Urinary bladder (tissue), 3 donors: ENCODE measurements at regions not wholly inside any gene's neighbourhood (a gene's known extent, or its start where the extent isn't known, plus 50 kb on each side); places are given as distances from the start of the nearest gene placed in this dataset.
"Not testable (repeated sequence)": the region's sequence is repeated elsewhere in the genome, so short reads cannot be mapped to it uniquely, and the experiment has no call there.

Experiments used
- DNase-seq: peaks from one replicate; pipeline ENCODE4 v3.0.0-alpha.2; 2015; ENCODE audit errors: extremely low spot score
- H3K27ac ChIP-seq: one replicate; pipeline ENCODE4 v1.5.1; 2013; ENCODE audit warnings: low read depth, mild to moderate bottlenecking, moderate library complexity
- H3K36me3 ChIP-seq: one replicate; pipeline ENCODE4 v1.6.1; 2013; ENCODE audit warnings: mild to moderate bottlenecking, moderate library complexity; ENCODE audit not compliant: insufficient read depth
- H3K4me1 ChIP-seq: one replicate; pipeline ENCODE4 v1.6.1; 2013; ENCODE audit warnings: mild to moderate bottlenecking, moderate library complexity; ENCODE audit not compliant: insufficient read depth
- H3K4me3 ChIP-seq: one replicate; pipeline ENCODE4 v1.5.1; 2013; ENCODE audit warnings: low read depth, low read length
- WGBS: extraction: QIAGEN DNeasy Blood & Tissue Kit; methylation state at CpG from one replicate; pipeline ENCODE4 v1.1.7; 2013; 5-methylcytosine and 5-hydroxymethylcytosine counted together
- donor health status: healthy with polysubstance abuse.
- donor health status: healthy.

DNA sequence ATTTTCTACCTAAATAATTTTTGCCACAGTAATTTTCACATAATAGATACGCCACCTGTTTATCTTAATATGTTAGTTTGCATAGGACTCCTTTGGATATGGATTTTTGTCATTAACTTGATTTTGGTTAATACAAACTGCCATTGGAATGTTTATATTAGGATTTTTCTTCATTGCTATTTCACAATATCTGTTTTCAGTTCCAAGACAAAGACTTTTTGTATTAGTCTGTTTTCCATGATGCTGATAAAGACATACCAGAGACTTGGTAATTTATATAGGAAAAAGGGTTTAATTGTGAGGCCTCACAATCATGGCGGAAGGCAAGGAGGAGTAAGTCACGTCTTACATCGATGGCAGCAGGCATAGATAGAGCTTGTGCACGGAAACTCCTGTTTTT lies 503.1 kb upstream of the TMEFF2 start:
- no peak for DNase-seq
- H3K27ac ChIP-seq = no peak overlapping the region
- WGBS = 85% methylated on average over 5 of the region's 5 CpGs
- H3K36me3 ChIP-seq = no peaks in the 10 kb centered on the region
- no peaks in the 10 kb centered on the region for H3K4me1 ChIP-seq
- no peak overlapping the region for H3K4me3 ChIP-seq

DNA sequence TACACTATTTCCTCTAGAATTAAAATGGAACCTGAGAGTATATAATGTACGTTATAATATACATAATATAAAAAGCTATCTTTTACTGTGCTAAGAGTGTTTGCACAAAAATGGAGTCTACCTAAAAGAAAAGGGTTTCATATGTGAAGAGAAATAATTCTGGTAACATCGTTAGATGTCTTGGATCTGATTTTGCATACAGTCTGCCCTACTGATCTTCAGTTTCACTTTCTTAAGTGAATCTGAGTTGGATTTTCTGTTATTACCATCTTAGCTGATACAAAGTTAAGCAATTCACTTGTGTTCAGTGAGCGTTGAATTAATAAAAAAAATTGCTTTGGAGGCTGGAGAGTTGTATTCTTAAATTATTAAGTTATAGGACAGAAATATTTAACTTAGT lies 502.1 kb upstream of the TMEFF2 start:
- 80% methylated on average over 3 of the region's 3 CpGs for WGBS
- Histone ChIP-seq H3K27ac (no peak overlapping the region), H3K4me3 (no peak overlapping the region), H3K4me1 (no peaks in the 10 kb centered on the region), H3K36me3 (no peaks in the 10 kb centered on the region)
- DNase-seq = no peak

DNA sequence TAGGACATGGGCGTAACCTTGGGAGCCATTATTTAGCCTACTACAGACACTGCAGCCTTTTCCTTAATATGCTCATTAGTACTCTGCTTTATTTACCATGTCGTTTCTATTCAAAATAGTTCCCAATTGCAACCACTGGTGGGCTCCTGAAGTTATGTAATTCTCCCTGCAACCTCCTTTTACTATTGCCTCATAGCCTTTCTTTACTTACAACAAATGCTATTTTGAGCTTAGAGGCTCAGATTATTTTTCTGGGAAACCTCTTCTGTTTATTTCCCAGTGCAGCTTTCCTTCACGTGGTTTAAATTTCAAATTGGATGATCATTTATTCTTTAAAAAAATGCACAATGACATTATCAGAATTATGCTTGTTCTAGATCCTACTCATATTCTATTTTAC lies 492.3 kb upstream of the TMEFF2 start:
- Histone ChIP-seq H3K27ac (no peak overlapping the region), H3K4me3 (no peak overlapping the region), H3K4me1 (no peaks in the 10 kb centered on the region), H3K36me3 (no peaks in the 10 kb centered on the region)
- 56% methylated on average over 3 of the region's 3 CpGs for WGBS
- DNase-seq = no peak

DNA sequence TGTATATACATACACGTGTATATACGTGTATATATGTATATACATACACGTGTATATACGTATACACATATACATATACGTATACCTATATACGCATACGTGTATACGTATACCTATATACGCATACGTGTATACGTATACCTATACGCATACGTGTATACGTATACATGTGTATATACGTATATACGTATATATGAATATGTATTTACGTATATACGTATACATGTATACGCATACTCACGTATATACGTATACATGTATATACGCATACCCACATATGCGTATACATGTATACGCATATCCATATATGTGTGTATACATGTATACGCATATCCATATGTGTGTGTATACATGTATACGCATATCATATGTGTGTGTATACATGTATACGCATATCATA lies 487.8 kb upstream of the TMEFF2 start:
- H3K27ac ChIP-seq, DNase-seq, H3K4me3 ChIP-seq, H3K36me3 ChIP-seq, H3K4me1 ChIP-seq: not testable (repeated sequence)
- WGBS = 96% methylated on average over 27 of the region's 27 CpGs

DNA sequence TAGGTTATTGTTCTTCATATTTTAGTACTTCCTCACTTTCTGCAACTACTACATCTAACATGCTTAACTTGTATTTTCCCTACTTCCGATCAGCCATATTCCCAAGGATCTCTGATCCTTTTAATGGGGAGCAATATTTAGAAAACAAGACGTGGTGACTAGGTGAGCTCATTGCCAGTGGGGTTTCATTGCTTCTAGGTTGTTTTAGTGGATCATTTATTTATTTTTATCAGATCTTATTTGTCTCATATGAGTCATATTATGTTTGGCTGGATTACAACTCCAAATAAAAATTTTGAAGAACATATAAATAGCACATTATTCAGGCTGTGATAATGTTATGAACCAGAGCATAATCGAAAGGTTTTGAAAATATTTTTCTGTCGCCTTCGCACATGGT lies 480.9 kb upstream of the TMEFF2 start:
- no peak for DNase-seq
- no peaks in the 10 kb centered on the region for H3K4me1 ChIP-seq
- WGBS = 83% methylated on average over 5 of the region's 5 CpGs
- no peak overlapping the region for H3K27ac ChIP-seq
- H3K36me3 ChIP-seq = no peaks in the 10 kb centered on the region
- H3K4me3 ChIP-seq = no peak overlapping the region

DNA sequence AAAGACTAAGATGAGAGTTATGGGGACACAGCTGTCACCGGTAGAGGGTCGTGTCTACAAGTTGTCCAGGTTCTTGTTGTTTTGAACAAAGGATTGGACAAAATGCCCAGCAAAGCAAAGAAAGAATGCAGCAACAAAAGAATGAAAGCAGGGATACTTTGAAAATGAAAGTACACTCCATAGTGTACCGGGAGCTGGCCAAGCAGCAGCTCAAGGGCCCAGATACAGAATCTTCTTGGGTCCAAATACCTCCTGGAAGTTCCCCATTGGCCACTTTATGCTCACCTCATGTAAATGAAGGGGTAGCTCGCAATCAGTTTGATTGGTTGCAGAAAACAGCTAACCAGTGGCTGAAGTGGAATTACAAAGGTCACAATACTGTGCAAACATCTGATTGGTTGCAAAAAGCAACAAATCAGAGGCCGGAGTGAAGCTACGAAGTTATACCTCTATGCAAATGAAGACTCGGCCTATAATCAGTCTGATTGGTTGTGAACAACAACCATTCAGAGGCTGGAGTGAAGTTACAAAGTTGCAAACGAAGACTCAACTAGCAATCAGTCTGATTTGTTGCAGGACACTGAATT lies 474.9 kb upstream of the TMEFF2 start:
- no peak overlapping the region for H3K27ac ChIP-seq
- H3K4me3 ChIP-seq = no peak overlapping the region
- no peaks in the 10 kb centered on the region for H3K4me1 ChIP-seq
- H3K36me3 ChIP-seq = no peaks in the 10 kb centered on the region
- 91% methylated on average over 8 of the region's 8 CpGs for WGBS
- DNase-seq = no peak

DNA sequence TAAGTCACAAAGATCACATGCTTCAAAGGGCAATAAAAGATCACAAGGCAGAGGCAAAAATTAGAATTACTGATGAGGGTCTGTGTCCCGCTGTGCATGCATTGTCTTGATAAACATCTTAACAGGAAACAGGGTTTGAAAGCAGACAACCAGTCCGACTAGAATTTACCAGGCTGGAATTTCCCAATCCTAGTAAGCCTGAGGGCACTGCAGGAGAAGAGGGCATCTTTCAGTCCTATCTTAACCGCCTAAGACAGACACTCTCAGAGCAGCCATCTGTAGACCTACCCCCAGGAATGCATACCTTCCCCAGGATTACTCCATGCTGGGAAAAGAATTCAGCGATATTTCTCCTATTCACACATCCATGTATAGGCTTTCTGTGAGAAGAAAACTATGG lies 465.8 kb upstream of the TMEFF2 start:
- H3K36me3 ChIP-seq, H3K27ac ChIP-seq, H3K4me3 ChIP-seq, H3K4me1 ChIP-seq, DNase-seq: not testable (repeated sequence)
- whole genome bisulfite sequencing = 70% methylated on average over 4 of the region's 4 CpGs

DNA sequence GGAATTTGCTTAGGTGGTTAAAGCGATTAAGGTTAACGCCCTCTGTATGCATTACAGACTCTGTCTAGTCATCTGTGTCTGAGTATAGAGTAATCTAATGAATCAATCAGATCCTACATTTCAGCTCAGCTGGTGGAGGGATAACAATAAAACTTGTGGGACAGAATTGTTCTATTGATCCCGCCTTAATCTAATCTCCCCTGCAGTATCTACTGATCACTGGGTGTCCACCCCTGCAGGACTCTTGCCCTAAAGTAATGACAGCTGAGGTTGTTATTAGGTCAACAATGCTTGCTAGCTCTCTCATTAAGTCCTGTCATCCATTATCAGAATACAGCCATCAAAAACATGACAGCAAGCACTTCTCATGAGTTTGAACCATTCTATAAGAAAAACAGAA lies 462.6 kb upstream of the TMEFF2 start:
- H3K36me3 ChIP-seq = no peaks in the 10 kb centered on the region
- no peak for DNase-seq
- 83% methylated on average over 3 of the region's 3 CpGs for WGBS
- H3K27ac ChIP-seq = no peak overlapping the region
- no peak overlapping the region for H3K4me3 ChIP-seq
- H3K4me1 ChIP-seq = no peaks in the 10 kb centered on the region

DNA sequence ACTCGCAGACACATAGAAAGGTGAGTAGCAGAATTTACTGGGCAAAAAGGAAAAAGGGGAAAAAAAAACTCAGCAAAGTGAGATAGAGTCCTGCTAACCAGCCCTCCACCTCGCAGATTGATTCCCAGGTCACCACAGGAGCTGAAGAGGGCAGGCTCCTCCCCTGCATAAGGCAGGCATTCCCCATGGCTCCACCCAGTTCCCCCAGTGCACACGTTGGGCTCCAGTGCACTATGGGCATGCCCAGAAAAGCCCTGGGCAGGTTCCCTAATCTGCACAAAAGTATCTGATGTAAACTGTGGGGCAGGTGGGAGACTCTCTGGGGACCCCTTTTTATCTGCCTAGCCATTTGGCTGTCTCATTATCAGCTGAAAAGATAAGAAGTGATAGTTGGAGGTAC lies 461.2 kb upstream of the TMEFF2 start:
- H3K36me3 ChIP-seq = no peaks in the 10 kb centered on the region
- 62% methylated on average over 3 of the region's 3 CpGs for WGBS
- H3K27ac ChIP-seq = no peak overlapping the region
- H3K4me1 ChIP-seq = no peaks in the 10 kb centered on the region
- DNase-seq = no peak
- H3K4me3 ChIP-seq = no peak overlapping the region

DNA sequence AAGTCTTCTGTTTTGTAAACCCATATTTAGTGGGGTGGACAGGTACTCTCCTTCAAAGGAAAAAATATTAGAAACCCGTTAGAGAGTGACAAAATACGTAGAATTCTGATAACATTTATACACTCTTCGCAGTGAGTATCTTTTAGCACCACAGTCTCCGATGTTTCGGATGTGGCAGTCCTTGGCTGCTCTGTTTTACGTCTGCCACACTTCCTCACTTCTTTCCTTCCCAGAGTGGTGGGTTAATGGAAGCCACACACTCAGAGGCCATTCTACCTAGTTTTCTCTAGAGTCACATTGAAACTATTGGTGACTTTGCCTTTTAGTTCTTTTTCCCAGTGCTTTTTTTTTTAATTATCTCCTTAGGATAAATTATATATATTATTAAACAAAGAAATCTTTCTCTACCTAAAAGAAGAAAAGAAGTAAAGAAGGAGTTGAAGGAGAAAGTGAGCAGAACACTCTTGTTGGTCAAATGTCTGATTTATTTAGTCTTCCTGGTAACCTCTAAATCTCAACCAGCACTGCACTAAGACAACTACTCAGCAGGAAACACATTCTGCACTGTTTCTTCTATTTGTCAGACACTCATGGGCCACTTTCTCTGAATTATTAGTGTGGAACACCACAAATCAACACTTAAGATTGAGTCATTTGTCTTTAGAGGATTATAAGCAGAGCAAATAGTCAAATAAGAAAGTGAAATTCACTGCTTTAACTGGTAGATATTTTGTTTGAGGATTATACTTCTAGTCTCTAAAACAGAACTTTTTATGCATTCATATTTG lies 451.3 kb upstream of the TMEFF2 start:
- 37% methylated on average over 6 of the region's 6 CpGs for WGBS
- Histone ChIP-seq H3K27ac (no peak overlapping the region), H3K4me1 (no peaks in the 10 kb centered on the region), H3K4me3 (no peak overlapping the region), H3K36me3 (no peaks in the 10 kb centered on the region)
- DNase-seq = no peak

DNA sequence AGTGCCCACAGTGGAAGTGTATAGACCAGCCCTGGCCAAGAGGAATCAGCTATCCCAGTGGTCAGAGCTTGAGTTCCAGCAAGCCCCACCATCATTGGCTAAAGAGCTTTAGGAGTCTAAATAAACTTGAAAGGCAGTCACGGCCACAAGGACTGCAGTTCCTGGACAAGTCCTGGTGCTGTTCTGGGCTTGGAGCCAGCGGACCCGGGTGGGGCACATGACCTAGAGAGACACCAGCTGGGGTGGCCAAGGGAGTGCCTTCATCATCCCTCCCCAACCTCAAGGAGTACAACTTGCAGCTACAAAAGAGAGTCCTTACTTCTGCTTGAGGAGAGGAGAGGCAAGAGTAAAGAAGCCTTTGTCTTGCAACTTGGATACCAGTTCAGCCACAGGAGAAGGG lies 439.8 kb upstream of the TMEFF2 start:
- 76% methylated on average over 3 of the region's 3 CpGs for WGBS
- H3K4me1 ChIP-seq = no peaks in the 10 kb centered on the region
- no peak overlapping the region for H3K27ac ChIP-seq
- H3K4me3 ChIP-seq = no peak overlapping the region
- no peaks in the 10 kb centered on the region for H3K36me3 ChIP-seq
- no peak for DNase-seq

DNA sequence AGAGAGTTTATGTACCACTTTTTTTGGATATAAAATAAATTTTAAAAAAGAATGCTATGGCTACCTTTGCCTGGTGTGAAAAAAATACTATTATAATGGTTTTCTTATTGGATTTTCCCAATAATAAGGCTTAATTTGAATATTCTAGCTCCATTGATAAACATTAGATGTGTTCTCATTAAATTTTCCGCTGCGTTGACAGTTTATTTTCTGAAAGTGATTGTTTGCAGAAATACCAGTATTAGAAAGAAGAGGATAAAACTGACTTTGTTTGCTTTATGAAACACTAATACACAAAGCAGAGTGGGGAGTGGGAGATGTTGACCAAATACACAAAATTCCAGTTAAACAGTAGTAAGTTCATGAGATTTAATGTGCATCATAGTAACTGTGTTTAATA lies 433.3 kb upstream of the TMEFF2 start:
- H3K27ac ChIP-seq = no peak overlapping the region
- H3K4me3 ChIP-seq = no peak overlapping the region
- 92% methylated on average over 2 of the region's 2 CpGs for WGBS
- no peak for DNase-seq
- no peaks in the 10 kb centered on the region for H3K4me1 ChIP-seq
- H3K36me3 ChIP-seq = no peaks in the 10 kb centered on the region

DNA sequence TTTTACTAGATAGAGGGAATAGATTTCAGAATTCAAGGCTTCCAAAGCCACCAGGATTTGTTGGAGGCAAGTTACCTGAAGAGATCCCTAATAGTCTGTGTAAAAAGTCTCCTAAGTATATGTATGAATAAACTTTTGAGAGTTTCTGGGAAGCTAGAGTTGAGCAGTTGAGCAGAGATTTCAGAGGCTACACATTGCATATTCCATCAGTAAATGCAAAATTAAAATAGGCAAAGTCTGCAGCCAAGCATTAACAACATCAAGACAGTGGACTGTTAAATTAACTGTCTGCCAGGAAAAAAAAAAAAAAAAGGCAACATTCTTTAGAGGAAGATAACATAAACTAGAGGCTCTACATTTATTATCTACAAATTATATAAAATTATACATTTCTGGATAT lies 420.4 kb upstream of the TMEFF2 start:
- no peak overlapping the region for H3K27ac ChIP-seq
- no peak for DNase-seq
- H3K4me3 ChIP-seq = no peak overlapping the region
- no peaks in the 10 kb centered on the region for H3K4me1 ChIP-seq
- H3K36me3 ChIP-seq = no peaks in the 10 kb centered on the region

DNA sequence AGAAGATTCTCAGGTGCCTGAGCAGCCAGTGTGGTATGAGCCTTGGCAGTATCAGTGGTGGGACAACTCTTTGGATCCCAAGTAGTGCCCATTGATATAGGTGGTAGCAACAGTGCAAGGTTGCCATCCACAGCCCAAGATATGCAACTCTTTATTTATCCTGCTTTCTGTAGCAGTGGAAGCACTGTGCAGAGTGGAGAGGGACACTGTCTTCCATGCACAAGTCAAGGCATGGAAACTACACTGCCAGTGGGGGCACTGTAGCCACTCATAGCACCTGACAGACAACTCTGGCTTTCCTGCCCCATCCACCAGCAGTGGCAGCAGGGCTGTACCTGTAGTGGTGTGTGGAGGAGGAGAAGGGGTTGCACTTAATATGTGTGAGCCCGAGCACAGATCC lies 409.6 kb upstream of the TMEFF2 start:
- Histone ChIP-seq H3K4me3 (no peak overlapping the region), H3K27ac (no peak overlapping the region), H3K4me1 (no peaks in the 10 kb centered on the region), H3K36me3 (no peaks in the 10 kb centered on the region)
- no peak for DNase-seq
- WGBS = 87% methylated on average over 1 of the region's 1 CpG

DNA sequence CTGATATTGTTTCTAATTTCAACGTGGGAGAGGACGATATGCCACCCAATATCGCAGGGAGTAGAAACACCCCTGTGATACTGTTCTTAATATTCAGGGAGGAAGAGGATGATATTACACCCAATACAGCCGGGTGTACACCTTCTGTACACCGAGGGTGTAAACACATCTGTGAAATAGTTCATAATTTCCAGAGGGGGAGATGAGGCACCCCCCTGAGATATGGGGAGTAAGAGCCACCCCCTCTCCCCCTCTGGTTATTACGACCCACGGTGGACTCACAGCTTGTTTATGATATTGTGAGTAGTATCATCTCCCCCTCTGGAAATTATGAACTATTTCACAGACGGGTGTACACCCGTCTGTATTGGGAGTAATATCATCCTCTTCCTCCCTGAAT lies 403.9 kb upstream of the TMEFF2 start:
- H3K4me3 ChIP-seq, H3K27ac ChIP-seq, DNase-seq, H3K36me3 ChIP-seq, H3K4me1 ChIP-seq: not testable (repeated sequence)
- 88% methylated on average over 9 of the region's 9 CpGs for WGBS
